WI38 (cell line): ENCODE measurements at regions not wholly inside any gene's neighbourhood (a gene's known extent, or its start where the extent isn't known, plus 50 kb on each side); places are given as distances from the start of the nearest gene placed in this dataset.
"Not testable (repeated sequence)": the region's sequence is repeated elsewhere in the genome, so short reads cannot be mapped to it uniquely, and the experiment has no call there.

ENCODE experiments used
- H3K4me3 ChIP-seq: 2 replicates; pipeline ENCODE4 v1.5.1; 2011; ENCODE audit warnings: low read depth, mild to moderate bottlenecking, control low read depth, low read length
- TF ChIP-seq, protein P1 (sequence below): IDR thresholded peaks from 2 replicates; pipeline ENCODE4 v1.5.1; 2012; ENCODE audit warnings: low read depth, mild to moderate bottlenecking, control low read depth, low read length

DNA sequence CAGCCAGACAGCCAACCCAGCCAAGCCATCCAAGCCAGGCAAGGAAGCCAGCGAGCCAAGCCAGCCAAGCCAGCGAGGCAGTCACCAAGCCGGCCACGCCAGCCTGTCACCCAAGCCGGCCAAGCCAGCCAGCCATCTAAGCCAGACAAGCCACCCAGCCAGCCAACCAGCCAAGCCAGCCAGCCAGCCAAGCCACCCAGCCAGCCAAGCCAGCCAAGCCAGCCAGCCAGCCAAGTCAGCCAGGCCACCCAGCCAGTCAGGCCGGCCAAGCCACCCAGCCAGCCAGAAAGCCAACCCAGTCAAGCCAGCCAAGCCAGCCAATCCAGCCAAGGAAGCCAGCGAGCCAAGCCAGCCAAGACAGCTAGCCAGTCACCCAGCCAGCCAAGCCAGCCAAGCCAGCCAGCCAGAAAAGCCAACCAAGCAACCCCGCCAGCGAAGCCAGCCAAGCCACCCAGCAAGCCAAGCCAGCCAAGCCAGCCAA, 201.2 kb downstream of the GOLGA6L6 start:
- no peak overlapping the region for H3K4me3 ChIP-seq
- TF ChIP-seq, protein P1, sequence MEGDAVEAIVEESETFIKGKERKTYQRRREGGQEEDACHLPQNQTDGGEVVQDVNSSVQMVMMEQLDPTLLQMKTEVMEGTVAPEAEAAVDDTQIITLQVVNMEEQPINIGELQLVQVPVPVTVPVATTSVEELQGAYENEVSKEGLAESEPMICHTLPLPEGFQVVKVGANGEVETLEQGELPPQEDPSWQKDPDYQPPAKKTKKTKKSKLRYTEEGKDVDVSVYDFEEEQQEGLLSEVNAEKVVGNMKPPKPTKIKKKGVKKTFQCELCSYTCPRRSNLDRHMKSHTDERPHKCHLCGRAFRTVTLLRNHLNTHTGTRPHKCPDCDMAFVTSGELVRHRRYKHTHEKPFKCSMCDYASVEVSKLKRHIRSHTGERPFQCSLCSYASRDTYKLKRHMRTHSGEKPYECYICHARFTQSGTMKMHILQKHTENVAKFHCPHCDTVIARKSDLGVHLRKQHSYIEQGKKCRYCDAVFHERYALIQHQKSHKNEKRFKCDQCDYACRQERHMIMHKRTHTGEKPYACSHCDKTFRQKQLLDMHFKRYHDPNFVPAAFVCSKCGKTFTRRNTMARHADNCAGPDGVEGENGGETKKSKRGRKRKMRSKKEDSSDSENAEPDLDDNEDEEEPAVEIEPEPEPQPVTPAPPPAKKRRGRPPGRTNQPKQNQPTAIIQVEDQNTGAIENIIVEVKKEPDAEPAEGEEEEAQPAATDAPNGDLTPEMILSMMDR: no peak

DNA sequence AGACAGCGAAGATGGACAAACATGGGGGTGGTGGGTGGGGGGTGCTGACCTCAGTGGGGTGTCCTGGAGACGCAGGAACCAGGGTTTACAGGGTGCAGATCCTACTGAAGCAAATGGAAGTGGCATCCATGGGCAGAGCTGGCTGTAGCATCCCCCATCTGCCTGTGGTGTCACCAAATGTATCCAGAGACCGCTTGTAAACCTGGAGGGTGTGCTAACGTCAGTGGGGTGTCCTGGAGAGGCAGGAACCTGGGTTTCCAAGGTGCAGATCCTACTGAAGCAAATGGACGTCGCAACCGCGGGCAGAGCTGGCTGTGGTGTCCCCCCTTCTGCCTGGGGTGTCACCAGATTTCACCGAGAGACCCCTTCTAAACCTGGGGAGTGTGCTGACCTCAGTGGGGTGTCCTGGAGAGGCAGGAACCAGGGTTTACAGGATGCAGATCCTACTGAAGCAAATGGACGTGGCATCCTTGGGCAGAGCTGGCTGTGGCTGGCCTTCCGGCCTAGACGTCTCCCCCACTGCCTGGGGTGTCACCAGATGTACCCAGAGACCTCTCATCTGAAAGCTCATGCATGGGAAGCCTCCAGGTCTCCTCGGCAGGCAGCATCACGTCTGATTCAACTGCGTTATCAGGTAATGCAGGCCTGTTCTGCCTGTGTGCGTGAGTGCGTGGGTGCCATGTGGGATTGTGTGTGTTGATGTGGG, 202.4 kb downstream of the GOLGA6L6 start:
- H3K4me3 ChIP-seq: not testable (repeated sequence)

DNA sequence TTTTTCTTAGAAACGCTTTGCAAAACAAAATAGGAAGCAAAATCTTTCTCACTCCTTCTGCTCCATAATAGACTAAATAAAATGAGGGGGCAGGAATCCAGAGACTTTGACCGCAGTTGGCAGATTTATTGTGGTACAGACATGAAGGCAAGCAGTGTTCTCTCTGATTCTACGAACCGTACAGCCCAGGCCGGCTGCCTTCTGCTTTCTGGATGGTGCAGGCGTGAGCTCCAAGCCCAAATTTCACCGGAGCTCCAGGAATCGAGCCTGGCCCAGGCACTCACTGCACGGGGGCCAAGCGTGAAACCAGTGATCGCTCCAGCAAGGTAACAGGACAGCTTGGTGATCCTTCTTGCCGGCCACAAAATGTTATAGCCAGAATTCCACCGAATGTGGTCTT, 202.9 kb downstream of the GOLGA6L6 start:
- not testable (repeated sequence) for H3K4me3 ChIP-seq

DNA sequence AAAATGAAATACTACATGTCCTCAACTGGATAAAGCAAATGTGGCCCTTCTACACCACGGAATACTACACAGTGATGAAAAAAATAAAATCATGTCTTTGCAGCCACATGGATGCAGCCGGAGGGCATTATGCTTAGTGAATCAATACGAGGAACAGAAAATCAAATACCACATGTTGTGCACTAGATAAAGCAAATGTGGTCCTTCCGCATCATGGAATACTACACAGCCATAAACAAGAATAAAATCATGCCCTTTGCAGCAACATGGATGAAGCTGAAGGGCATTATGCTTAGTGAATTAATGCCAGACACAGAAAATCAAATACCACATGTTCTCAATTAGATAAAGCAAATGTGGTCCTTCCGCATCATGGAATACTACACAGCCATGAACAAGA, 204.4 kb downstream of the GOLGA6L6 start:
- H3K4me3 ChIP-seq: not testable (repeated sequence)

DNA sequence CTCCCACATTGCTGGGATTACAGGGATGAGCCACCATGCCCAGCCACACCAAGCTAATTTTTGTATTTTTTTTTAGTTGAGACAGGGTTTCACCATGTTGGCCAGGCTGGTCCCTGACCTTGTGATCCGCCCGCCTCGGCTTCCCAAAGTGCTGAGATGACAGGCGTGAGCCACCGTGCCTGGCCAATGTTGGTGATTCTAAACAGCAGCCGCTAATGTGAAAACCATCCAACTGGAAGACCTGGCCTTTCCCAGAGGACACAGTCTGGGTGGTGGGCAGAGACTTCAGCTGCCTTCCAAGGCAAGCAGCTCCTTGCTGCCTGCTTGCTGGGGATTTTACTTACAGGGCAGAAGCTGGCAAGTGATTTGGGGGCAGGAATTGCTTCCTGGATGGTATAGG, 207.1 kb downstream of the GOLGA6L6 start:
- not testable (repeated sequence) for H3K4me3 ChIP-seq

DNA sequence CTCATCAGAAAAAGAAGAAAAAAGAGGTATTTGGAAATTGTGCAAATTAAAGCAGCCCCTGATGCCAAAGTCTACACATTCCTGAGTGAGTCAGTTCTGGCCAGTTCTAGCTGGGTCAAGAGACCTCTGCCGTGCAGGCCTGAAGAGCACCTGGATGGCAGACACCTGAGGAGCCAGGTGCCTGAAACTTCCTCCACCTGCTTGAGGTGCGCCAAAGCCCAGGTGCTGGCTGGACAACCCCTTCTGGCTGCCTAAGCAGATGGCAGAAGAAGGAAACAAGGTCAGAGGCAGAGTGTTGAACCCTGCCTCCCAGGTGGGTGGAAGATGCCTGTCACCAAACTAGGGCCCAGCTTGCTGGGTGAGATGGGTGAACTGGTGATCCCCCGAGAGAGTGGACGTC, 215.8 kb downstream of the GOLGA6L6 start:
- H3K4me3 ChIP-seq: not testable (repeated sequence)

DNA sequence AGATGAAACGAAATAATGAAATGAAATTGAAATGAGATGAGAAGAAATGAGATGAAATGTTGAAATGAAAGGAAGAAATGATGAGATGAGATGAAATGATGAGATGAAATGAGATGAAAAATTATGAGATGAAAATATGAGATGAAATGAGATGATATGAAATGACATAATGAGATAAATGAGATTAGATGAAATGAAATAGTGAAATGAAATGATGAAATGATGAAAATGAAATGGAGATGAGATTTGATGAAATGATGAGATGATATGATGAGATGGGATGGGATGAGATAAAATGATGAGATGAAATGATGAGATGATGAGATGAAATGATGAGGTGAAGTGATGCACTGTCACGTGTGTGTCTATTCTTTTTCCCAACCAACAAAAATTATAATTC, 224.5 kb downstream of the GOLGA6L6 start:
- H3K4me3 ChIP-seq: not testable (repeated sequence)

DNA sequence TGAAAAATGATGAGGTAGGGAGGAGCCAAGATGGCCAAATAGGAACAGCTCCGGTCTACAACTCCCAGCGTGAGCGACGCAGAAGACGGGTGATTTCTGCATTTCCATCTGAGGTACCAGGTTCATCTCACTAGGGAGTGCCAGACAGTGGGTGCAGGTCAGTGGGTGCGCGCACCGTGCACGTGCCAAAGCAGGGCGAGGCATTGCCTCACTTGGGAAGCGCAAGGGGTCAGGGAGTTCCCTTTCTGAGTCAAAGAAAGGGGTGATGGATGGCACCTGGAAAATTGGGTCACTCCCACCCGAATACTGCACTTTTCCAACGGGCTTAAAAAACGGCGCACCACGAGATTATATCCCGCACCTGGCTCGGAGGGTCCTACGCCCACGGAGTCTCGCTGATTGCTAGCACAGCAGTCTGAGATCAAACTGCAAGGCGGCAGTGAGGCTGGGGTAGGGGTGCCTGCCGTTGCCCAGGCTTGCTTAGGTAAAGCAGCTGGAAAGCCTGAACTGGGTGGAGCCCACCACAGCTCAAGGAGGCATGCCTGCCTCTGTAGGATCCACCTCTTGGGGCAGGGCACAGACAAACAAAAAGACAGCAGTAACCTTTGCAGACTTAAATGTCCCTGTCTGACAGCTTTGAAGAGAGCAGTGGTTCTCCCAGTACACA, 230.5 kb downstream of the GOLGA6L6 start:
- H3K4me3 ChIP-seq: not testable (repeated sequence)

DNA sequence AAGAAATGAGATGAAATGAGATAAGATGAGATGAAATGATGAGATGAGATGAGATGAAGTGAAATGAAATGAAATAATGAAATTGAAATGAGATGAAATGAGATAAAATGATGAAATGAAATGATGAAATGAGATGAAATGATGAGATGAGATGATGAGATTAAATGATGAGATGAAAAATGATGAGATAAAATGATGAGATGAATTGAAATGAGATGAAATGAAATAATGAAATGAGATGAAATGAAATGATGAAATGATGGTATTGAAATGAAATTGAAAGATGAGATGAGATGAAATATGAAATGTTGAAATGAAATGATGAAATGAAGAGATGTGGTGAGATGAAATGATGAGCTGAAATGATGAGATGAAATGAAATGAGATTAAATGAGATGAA, 231.0 kb downstream of the GOLGA6L6 start:
- H3K4me3 ChIP-seq: no peak overlapping the region
- TF ChIP-seq, protein P1: no peak

DNA sequence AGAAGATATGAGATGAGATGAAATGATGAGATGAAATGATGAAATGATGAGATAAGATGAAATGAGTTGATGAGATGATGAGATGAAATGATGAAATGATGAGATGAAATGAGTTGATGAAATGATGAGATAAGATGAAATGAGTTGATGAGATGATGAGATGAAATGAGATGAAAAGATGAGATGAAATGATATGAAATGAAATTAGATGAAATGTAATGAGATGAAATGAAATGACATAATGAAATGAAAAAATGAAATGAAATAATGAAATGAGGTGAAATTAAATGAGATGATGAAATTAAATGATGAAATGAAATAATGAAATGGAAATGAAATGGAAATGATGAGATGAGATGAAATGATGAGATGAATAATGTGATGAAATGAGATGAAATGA, 231.6 kb downstream of the GOLGA6L6 start:
- not testable (repeated sequence) for H3K4me3 ChIP-seq

DNA sequence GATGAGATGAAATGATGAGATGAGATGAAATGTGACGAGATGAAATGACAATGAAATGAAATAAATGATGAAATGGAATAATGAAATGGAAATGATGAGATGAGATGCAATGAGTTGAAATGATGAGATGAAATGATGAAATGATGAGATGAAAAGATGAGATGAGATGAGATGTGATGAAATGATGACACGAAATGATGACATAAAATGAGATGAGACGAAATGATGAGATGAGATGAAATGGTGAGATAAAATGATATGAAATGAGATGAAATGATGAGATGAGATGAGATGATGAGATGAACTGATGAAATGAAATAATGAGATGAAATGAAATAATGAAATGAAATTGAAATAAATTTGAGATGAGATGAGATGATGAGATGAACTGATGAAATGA, 232.2 kb downstream of the GOLGA6L6 start:
- H3K4me3 ChIP-seq: not testable (repeated sequence)

DNA sequence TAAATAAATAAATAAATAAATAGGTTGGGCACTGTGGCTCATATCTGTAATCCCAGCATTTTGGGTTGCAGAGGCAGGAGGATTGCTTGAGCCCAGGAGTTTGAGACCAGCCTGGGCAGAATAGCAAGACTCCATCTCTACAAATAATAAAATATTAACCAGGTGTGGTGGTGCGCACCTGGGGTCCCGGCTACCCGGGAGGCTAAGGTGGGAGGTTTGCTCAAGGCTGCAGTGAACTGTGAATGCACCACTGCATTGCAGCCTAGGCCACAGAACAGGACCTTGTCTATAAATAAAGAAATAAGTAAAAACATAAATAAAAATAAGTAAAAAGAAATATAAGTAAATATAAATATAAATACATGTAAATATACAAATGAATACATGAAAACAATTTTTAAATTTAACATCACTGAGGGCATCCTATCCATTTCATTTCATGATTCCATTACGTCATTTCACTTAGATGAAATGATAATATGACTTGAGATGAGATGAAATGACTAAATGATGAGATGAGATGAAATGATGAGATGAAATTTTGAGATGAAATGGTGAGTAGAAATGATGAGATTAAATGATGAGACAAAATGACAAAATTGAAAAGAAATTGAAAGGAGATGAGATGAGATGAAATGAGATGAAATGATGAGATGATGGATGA, 233.4 kb downstream of the GOLGA6L6 start:
- not testable (repeated sequence) for H3K4me3 ChIP-seq

DNA sequence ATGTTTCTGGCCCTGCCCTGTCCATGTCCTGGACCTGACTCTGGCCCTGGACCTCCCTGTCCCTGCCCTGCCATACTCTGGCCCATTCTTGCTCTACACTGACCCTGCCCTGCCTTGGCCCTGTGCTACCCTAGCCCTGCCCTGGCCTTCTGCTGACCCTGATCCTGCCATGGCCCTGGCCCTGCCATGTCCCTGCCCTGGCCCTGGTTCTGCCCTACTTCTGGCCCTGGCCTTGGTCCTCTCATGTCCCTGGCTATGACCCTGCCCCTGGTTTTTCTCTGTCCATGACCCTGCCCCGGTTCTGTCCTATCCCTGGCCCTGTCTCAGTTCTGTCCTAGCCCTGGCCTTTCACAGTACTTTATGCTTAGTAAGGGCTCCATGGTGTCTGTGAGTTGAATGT, 234.5 kb downstream of the GOLGA6L6 start:
- H3K4me3 ChIP-seq: not testable (repeated sequence)

DNA sequence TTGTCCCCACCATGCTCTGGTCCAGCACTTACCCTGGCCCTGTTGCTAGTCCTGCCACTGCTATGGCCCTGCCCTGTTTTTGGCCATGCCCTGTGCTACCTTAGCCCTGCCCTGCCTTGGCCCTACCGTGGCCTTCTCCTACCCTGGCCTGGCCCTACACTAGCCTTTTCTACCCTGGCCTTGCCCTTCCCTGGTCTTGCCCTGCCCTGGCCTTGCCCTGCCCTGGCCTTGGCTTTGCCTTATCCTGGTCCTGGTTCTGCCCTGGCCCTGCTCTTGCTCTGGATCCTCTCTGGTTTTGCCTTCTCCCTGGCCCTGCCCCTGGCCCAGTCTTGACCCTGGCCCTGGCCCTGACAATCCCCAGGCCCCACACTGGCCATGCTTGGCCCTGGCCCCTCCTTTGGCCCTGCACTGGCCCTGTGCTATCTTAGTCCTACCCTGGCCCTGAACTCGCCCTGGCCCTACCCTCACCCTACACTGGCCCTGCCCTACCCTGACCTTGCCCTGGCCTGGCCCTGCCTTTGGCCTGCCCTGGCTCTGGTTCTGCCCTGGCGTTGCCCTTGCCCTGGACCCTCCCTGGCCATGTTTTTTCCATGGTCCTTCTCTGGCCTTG, 235.0 kb downstream of the GOLGA6L6 start:
- H3K4me3 ChIP-seq: not testable (repeated sequence)

DNA sequence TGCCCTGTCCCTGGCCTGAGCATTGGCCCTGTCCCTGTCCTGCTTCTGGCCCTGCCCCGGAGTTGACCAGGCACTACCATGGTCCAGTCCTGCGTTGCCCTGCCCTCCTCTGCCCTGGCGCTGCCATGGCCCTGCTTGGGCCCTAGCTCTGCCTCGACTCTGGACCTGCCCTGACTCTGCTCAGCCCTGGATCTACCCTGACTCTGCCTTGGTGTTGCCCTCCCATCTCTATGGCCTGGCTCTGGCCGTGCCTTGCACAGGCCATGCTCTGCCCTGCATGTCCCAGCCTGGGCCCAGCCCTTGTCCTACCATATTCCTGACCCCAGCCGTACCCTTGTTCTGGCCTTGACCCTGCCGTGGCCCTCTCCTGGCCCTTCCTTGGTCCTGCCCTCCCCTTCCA, 235.7 kb downstream of the GOLGA6L6 start:
- not testable (repeated sequence) for H3K4me3 ChIP-seq

DNA sequence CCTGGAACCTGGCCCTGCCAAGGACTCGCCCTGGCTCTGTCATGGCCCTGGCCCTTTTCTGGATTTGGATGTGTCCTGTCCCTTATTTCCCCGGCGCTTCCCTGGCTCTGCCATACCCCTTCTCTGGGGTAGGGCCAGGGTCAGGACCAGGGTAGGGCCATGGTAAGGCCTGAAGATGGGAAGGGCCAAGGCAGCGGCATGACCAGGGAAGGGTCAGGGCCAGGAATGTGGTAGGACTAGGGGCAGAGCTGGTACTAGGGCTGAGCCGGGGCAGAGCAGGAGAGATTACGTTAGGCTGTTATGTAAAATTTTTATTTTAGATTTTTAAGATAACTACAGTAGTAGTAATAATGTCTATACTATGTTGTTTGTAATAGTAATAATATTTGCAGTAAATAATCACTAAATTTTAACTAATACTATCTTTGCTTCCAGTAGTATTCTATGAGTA, 236.6 kb downstream of the GOLGA6L6 start:
- not testable (repeated sequence) for H3K4me3 ChIP-seq

DNA sequence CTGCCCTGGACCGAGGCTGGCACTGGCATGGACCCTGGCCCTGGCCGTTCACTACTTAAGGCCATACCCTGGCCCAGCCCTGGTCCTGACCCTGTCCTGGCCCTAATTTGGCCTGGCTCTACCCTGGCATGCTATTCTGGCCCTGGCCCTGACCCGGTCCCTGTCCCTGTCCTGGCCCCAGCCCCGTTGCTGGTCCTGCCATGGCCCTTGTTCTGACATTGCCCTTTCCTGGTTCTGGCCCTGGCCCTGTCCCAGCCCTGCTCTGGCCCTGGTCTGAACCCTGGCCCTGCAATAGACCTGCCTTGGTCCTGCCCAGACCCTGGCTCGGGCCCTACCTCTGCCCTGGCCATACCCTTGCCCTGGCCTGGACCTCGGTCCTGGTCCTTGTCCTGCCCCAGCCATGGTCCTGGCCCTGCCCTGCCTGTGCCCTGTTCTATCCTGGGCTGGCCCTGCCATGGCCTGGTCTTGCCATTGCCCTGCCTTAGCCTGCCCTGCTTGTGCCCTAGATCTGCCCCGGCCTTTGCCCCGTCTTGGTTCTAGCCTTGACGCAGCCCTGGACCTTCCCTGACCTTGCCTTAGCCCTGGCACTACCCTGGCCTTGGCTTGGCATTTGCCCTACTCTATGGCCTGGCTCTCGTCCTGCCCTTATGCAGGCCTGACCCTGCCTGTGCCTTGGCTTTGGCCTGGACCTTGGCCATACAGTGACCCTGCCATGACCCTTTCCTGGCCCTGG, 237.2 kb downstream of the GOLGA6L6 start:
- not testable (repeated sequence) for H3K4me3 ChIP-seq
